ENCODE measurements at regions not wholly inside any gene's neighbourhood (a gene's known extent, or its start where the extent isn't known, plus 50 kb on each side); places are given as distances from the start of the nearest gene placed in this dataset.
"Not testable (repeated sequence)": the region's sequence is repeated elsewhere in the genome, so short reads cannot be mapped to it uniquely, and the experiment has no call there.

DNA sequence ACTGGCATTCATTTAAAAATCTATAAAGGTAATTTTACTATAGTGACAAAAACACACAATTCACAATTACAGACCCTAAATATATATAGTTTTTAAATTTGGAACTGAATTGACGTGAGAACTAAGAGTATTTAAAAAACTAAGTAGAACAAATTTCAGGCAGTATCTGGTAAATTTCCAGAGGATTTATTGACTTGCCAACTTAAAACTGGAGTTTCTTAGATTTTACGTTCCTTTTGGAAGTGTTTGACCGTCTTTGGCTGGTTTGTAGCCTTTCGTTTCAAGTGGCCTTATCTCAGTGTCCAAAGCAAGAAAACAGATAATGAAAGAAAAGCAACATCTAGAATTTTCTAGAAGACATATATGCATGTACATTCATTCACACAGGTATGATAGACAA, 234.4 kb upstream of the VLDLR start:
- no peak for FAIRE-seq
- no peak for DNase-seq (ENCODE audit: low spot score in 2 of 2)

DNA sequence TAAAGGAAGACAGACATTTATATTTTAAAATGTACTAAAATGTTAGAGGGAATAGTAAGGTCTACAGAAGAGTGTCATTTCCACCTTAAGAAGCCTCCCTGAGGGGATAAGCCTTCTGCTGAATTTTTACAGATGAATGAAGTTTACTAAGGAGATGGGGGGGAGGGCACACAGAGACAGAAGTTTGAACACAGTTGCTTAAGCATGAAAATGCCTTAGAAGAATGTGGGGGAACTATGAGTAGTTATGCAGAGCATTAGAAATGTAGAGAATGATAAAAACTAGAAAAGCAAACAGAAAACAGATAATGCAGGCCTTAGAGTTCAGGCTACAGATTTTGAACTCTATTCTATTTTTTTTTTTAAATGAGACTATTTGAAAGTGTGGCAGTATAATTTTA, 232.2 kb upstream of the VLDLR start:
- FAIRE-seq (no peak), DNase-seq (ENCODE audit: low spot score in 2 of 2) (no peak)

DNA sequence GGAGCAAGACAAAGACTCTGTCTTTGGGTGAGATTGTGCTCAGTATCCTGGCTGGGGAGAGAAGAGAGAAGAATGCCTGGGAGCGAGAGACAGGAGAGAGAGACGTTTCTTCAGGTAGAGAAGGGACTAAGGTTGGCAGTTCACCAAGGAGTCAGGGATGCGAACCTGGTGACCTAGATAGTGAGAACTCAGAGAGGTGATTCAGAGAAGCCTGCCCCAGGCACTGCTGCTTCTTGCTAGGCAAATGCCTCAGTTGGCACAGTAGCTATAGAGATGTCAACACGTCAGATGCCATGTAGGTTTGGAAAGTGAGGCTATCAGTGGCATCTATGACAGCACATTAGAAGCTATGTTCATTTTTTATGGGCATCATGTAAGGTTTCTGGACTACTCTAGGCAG, 231.6 kb upstream of the VLDLR start:
- FAIRE-seq (no peak), DNase-seq (ENCODE audit: low spot score in 2 of 2) (no peak)

DNA sequence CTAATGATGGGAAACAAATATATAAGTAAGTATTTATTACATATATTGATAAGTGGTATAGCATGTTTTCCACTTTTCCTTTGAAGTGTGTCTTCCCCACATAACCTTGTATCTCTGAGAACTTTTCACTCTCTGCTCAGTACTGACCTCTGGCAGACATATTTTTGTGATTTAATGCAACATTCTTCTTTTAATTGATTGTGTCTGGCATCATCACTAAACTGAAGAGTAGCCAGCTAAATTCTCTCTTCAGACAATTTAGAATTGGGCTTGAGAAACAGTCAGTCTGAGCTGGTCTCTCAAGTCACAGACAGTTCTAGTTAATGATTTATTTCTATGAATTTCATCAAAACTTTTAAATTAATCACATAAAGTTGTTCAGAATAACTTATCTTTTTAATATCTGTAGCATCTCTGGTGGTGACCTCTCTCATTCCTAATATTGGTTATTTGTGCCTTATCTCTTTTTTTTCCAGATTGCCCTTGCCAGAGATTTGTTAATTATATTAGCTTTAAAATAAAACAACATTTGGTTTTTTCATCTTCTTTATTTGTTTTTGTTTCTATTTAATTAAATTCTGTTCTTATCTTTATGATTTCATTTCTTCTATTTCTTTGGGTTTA, 230.0 kb upstream of the VLDLR start:
- not testable (repeated sequence) for DNase-seq (ENCODE audit: low spot score in 2 of 2)
- peak; percentile 79 for FAIRE-seq

DNA sequence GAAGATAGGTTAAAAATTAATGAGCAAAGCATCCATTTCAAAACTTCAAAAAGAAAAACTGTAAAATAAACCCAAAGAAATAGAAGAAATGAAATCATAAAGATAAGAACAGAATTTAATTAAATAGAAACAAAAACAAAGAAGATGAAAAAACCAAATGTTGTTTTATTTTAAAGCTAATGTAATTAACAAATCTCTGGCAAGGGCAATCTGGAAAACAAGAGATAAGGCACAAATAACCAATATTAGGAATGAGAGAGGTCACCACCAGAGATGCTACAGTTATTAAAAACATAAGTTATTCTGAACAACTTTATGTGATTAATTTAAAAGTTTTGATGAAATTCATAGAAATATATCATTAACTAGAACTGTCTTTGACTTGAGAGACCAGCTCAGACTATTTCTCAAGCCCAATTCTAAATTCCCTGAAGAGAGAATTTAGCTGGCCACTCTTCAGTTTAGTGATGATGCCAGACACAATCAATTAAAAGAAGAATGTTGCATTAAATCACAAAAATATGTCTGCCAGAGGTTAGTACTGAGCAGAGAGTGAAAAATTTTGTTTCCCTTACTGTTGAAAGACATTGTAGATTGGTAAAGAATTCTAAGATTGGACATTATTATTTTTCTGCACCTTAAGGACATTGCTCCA, 227.4 kb upstream of the VLDLR start:
- not testable (repeated sequence) for DNase-seq (ENCODE audit: low spot score in 2 of 2)
- peak; percentile 45 for FAIRE-seq

DNA sequence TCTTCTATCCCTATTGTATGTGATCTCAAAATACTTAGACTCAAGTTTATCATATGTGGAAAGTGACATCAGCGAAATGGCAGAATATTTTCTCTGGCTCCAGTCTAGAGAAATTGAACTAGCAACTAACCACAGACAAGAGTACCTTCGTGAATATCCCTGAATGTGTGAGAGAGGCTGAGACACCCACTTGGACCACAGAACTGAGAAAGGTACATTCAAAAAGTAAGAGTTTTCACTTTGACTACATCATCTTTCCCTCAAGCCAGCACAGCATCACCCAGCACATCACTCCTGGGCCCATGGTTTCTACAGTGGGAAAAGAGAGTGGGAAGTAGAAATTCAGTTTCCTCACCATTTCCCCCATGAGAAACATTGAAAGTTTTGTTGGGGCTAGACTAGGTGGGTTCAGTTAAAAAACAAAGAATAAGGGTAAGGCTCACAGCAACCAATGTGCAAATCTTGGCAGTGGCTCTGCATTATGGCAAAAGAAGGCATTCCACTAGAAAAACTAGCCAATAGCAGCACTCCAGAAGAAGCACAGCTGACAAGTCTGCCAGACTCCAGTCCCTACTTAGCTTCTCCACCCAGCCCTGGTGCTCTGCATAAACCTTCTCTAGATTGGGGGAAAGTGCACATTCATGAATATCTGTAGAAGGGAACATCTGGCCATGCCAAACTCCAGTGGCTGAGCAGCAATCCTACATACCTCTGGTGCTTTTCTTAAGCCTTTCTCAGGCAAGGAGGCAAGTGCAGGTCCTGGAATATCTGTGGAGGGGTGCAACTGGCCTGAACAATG, 225.6 kb upstream of the VLDLR start:
- FAIRE-seq (no peak), DNase-seq (ENCODE audit: low spot score in 2 of 2) (no peak)

DNA sequence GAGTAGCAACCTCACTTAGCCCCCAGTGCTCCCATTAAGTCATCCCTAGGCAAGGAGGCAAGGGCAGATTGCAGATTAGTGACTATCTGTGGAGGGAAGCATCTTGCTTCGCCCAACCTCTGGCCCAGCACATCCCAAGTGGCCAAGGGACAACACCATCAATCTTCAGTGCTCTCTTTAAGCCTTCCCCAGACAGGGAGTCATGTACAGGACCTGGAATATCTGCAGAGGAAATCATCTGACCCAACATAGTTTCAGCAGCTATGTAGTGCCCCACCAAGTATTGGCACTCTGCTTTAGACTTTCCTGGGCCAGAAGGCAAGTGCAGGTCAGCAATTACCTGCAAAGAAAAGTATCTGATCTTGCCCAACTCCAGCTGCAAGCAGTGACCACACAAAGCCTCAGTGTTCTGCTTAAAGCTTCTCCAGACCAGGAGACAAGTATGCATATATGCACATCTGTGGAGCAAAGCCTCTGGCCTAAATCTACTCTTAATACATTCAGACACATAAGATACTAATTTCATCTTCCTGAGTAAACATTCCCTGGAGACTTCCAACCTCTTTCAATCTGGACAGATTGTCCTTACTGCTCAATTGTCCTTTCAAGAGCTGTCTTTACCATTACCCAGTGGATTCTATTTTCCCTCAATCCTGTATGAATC, 224.8 kb upstream of the VLDLR start:
- FAIRE-seq: no peak
- no peak for DNase-seq (ENCODE audit: low spot score in 2 of 2)

DNA sequence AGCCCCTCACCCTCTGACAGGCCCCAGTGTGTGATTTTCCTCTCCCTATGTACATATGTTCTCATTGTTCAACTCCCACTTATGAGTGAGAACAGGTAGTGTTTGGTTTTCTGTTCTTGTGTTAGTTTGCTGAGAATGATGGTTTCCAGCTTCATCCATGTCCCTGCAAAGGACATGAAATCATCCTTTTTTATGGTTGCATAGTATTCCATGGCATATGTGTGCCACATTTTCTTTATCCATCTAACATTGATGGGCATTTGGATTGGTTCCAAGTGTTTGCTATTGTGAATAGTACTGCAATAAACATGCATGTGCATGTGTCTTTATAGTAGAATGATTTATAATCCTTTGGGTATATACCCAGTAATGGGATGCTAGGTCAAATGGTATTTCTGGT, 223.7 kb upstream of the VLDLR start:
- not testable (repeated sequence) for DNase-seq (ENCODE audit: low spot score in 2 of 2); FAIRE-seq

DNA sequence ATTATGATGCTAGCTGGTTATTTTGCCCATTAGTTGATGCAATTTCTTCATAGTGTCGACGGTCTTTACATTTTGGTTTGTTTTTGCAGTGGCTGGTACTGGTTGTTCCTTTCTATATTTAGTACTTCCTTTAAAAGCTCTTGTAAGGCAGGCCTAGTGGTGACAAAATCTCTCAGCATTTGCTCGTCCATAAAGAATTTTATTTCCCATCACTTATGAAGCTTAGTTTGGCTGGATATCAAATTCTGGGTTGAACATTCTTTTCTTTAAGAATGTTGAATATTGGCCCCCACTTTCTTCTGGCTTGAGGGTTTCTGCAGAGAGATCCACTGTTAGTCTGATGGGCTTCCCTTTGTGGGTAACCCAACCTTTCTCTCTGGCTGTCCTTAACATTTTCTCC, 219.8 kb upstream of the VLDLR start:
- not testable (repeated sequence) for DNase-seq (ENCODE audit: low spot score in 2 of 2); FAIRE-seq

DNA sequence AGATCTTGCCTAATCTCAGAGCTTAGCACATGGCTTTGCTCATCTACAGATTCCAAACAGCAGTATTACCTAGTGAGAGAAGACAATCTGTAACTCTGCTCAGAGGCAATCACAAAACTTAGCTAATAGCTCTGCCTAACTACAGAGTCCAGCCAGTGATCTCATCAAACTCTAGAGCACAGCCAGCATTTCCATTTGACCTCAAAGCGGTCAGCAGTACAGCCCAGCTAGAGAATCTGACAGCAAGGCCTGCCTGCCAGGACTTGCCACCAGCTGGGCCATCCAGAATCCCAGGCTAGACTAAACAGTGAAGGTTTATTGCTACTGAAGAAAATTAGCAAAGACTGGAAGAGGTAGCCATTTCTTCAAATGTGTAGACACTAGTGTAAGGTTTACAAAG, 217.9 kb upstream of the VLDLR start:
- FAIRE-seq (no peak), DNase-seq (ENCODE audit: low spot score in 2 of 2) (no peak)

DNA sequence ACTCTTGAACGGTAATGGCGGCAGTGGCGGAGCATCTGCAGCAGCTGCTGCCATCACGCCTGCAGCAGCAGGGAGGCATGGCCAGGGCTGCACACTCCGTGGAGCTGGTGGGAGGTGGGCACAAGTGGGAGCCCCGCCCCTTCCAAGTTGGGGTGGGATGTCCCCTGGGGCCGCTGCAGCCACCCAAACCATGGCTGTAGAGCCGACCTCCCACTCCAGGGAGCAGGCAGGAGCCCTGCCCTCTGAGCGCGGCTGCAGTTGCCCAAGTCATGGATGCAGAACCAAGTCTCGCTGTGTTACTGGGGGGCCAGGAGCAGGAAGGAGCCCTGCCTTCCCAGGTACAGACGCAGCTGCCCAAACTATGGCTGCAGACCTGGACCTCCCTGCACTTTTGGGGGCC, 215.3 kb upstream of the VLDLR start:
- no peak for DNase-seq (ENCODE audit: low spot score in 2 of 2)
- FAIRE-seq: no peak

DNA sequence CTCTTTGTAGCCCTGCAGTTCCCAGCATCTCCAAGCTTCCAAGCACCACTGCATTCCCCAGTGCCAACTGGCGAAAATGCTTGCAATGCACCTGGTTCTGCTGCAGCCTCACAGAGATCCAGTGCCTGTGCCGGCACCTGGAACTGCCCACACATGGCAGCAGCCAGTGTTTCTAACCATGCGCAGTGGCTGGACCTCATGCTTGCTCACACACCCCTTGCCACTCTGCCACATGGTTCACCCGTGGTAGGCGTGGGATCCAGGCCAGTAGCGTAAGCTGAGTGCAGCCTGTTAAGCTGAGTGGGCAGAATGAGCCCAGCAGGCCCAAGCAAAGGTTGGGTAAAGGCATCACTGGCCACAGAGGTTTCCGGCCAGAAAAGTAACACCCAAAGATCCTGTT, 214.1 kb upstream of the VLDLR start:
- FAIRE-seq: no peak
- DNase-seq (ENCODE audit: low spot score in 2 of 2): no peak

DNA sequence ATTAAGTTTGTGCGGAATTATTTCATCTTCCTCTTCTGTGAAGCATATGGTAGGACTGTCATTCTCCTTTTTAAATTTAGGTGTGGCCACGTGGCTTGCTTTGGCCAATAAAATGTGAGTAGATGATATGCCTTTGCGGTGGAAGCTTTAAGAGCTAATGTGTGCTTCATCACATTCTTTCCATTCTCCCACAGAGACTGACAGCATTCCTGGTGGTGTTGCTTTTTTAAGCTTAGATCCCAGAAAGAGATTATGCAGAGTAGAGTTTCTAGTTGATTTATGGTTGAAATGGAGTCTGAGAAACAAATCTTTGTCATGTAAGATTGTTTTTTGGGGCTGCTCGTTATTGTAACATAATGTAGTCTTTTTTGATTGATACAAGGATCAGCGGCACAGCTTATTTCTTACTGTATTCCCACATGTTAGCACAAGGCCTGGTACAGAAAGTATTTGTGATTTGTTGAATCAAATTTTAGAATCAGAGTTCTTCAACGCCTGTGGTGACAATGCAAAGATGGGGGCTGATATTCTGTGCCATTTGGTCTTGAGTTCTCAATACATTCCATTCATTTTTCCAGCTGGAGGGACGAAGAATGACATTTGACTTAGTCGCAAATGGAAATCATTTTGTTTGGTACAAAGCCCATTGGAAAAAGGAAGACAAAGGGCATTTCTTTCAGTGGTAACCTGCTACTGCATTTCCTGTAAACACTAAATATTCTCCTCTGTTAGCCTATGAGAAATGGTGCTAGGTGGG, 209.9 kb upstream of the VLDLR start:
- DNase-seq (ENCODE audit: low spot score in 2 of 2): no peak
- no peak for FAIRE-seq

DNA sequence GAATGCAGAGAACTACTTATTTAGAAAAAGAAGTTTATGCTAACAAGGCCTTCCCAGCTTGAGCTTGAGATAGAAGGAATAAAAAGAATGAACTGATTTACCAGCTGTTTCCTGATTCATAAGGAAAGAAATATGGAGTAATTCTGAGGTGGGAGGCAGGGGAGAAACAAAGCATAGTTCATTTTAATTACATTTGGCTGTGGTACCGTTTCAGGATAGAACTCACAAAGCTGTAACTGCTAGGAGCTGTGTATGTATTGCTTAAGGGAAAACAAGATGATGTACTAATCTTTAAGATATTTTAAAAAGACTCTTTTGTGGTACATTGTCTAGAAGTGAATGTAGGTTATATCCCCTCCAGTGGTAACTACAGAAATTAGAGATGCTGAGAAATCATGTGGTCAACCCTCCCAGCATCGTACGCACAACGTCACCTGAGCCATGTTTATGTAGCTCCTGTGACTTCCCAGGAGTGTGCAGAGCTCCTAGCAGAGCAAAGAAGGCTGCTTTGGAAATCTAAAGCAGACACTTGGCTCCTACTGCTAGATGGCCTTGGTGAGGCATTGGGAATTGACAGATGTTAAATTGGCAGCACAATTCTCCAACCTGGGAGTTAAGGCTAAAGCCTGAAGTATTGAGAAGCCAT, 208.3 kb upstream of the VLDLR start:
- DNase-seq (ENCODE audit: low spot score in 2 of 2) (no peak), FAIRE-seq (no peak)

DNA sequence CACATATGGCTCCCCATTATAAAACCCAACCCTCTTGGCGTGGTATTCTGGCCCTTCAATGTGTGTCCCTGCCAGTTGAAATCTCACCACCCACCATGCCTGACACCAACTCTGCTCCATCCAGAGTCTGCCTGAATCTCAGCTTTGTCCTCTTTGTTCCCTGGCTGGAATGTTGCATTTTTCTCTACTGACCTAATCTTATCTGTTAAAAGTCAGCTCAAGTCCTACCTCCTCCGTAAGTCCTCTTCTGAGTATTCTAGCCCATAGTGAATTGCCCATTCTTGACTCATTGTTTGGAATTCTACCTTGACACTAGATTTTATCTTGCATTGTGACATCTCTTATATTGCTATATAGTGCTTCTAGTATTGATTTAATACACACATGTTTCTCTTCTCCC, 207.1 kb upstream of the VLDLR start:
- FAIRE-seq: no peak
- DNase-seq (ENCODE audit: low spot score in 2 of 2): no peak

DNA sequence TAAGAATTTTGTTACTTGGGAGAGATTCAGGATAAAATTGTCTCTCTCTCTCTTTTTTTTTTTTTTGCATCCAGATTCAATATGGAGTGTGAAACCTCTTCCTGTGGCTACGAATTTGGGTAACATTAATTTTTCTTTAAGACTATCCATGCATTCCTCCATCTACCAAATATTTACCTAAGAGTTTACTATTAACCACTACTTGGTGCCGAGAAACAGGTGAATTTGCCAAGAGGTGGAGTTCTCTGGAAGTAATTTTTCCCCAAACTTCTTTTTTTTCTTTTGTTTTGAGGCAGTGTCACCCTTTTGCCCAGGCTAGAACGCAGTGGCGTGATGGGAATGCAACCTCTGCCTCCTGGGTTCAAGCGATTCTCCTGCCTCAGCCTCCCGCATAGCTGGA, 206.3 kb upstream of the VLDLR start:
- FAIRE-seq (no peak), DNase-seq (ENCODE audit: low spot score in 2 of 2) (no peak)

DNA sequence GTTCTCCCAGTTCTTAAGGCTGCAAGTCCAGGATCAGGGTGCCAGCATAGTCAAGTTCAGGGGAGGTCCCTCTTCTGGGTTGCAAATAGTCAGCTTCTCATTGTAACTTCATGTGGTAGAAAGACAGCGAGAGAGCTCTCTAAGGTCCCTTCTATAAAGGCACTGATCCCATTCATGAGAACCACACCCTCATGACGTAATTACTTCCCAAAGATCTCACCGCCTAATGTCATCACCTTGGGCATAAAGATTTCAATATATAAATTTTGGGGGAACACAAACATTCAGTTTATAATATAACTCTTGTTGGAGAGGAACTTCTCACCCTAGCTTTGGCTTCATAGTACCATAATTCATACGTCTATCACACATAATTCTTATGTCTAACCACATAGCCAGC, 203.9 kb upstream of the VLDLR start:
- DNase-seq (ENCODE audit: low spot score in 2 of 2) (no peak), FAIRE-seq (no peak)

DNA sequence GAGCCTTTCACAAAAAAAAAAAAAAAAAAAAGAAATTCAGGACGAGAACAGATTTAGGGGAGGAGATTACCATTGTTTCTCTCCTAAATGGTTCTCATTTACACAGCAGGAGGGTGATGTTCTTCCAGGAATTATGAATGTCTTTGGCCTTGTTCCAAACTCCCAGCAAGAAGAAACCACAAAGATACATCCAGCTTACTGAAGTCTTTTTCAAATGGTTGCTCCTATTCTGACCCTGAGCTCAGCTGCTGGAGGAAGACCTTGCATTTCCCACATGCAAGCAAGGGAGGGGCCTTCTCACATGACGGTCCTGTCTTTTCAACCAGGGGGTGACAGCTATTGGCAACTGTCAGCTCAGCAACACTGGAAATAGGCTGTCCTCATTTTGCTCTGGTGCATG, 203.0 kb upstream of the VLDLR start:
- no peak for DNase-seq (ENCODE audit: low spot score in 2 of 2)
- FAIRE-seq: no peak

DNA sequence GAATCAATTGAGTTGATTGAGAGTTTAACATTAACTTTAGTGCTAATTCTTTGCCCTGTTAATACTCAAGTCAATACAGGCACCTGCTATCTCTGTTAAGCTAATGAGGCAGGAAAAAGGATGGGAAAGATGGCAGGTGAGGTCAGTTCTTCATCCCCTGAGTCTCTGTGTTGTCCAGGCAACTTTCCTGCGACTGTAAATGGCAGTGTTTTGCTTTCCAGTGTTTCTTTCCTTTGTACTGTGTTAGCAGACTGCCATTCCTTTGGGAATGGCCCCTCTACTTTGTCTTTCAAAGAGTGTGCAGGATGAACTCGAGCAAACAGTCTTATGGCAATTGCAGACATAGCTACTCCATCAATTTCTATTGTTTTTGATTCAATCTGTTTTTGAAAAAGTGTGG, 202.2 kb upstream of the VLDLR start:
- no peak for DNase-seq (ENCODE audit: low spot score in 2 of 2)
- no peak for FAIRE-seq

DNA sequence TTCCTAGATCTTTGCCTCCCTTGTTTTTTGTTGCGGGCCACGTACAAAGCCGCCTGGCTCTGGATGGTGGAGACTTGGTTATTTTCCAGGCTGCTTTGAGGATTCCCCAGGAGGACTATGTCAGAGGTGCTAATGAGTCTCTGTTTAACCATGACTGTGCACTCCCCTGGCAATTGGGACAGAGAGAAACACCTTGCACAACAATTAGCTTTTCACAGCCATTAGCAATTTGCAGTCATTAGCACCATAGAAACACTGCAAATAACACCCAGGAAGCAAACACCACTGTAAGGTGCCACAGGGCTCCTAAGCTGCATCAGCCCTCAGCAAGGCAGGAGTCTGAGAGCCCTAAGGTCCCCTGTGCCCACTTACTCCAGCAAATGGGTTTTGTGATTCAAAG, 201.0 kb upstream of the VLDLR start:
- no peak for FAIRE-seq
- DNase-seq (ENCODE audit: low spot score in 2 of 2): no peak
